HepG2 (cell line): ENCODE measurements at regions not wholly inside any gene's neighbourhood (a gene's known extent, or its start where the extent isn't known, plus 50 kb on each side); places are given as distances from the start of the nearest gene placed in this dataset.
"Not testable (repeated sequence)": the region's sequence is repeated elsewhere in the genome, so short reads cannot be mapped to it uniquely, and the experiment has no call there.

ENCODE experiments used
- ATAC-seq: fragments of 200-7000 bp; cut with Tn5 transposase; 3 replicates; pipeline ENCODE4 v1.9.1; 2020; ENCODE audit warnings: mild to moderate bottlenecking, moderate library complexity
- BruUV-seq: library from RNA; stranded (reverse); fragments of 400-500 nt; replicated peaks from 2 replicates; lab custom pipeline; 2021; lab: Mats Ljungman, UMichigan
- CTCF ChIA-PET: fragments of 300-600 bp; formaldehyde crosslinking; extraction: SDS; loops from one replicate; lab custom pipeline; 2021; ENCODE audit warnings: low total read pairs, inconsistent platforms, low intra/inter-chr PET ratio; lab: Yijun Ruan, JAX
- POLR2A ChIA-PET: fragments of 350-600 bp; sonication (Branson Sonifier 250); formaldehyde crosslinking; loops from one replicate; lab custom pipeline; 2020; ENCODE audit warnings: antibody characterized with exemption, inconsistent platforms; lab: Yijun Ruan, JAX
- DNase-seq: peaks from one replicate; pipeline ENCODE4 v3.0.0-alpha.2; 2015; ENCODE audit warnings: low spot score
- FAIRE-seq: peaks from 3 replicates; lab custom pipeline; 2011; peaks lifted over from hg19 to GRCh38; lab: Jason Lieb, UNC
- H2AFZ ChIP-seq: one replicate; pipeline ENCODE4 v1.6.1; 2011; ENCODE audit warnings: low read length, inconsistent platforms
- H3K27ac ChIP-seq: fragments of 300-600 bp; 3 replicates; pipeline ENCODE4 v1.8.0; 2011; ENCODE audit warnings: mixed run types, mild to moderate bottlenecking, mixed read lengths, low read length, inconsistent platforms; ENCODE audit not compliant: insufficient read depth; ENCODE audit errors: extremely low read length
- H3K27me3 ChIP-seq, 2 experiments: fragments of 200-600 bp in 1 of 2; 2 replicates in 1 of 2; 3 replicates in 1 of 2; pipeline versions ENCODE4 v1.6.0 to v1.8.0; 2011; ENCODE audit warnings: low read length in 2 of 2, mild to moderate bottlenecking in 2 of 2, moderate library complexity in 2 of 2, inconsistent platforms in 1 of 2; ENCODE audit not compliant: insufficient read depth in 2 of 2, control insufficient read depth in 1 of 2
- H3K36me3 ChIP-seq, 2 experiments: fragments of 200-600 bp in 1 of 2; replicated peaks in 1 of 2; 2 replicates in 1 of 2; 3 replicates in 1 of 2; pipeline versions ENCODE4 v1.5.1 to v1.8.0; 2011; ENCODE audit warnings: low read length in 2 of 2, inconsistent platforms in 1 of 2; ENCODE audit not compliant: insufficient read depth in 2 of 2, control insufficient read depth in 1 of 2
- H3K4me1 ChIP-seq: 2 replicates; pipeline ENCODE4 v1.5.1; 2012; ENCODE audit warnings: low read length, inconsistent platforms; ENCODE audit not compliant: insufficient read depth
- H3K4me2 ChIP-seq: 2 replicates; pipeline ENCODE4 v1.6.0; 2011; ENCODE audit warnings: low read depth, low read length, inconsistent platforms
- H3K4me3 ChIP-seq, 3 experiments: fragments of 200-600 bp in 1 of 3; sonication (generic), shearing (Covaris generic) in 1 of 3; replicated peaks in 1 of 3; 2 replicates each; pipeline ENCODE4 v1.5.1; 2011 to 2016; ENCODE audit warnings: low read length in 3 of 3, inconsistent platforms in 2 of 3, low read depth in 2 of 3, mild to moderate bottlenecking in 2 of 3, control low read depth in 1 of 3, mixed read lengths in 1 of 3; ENCODE audit not compliant: insufficient read depth in 1 of 3
- H3K79me2 ChIP-seq: one replicate; pipeline ENCODE4 v1.6.1; 2011; ENCODE audit warnings: low read length, inconsistent platforms; ENCODE audit not compliant: insufficient read depth
- H3K9ac ChIP-seq: 2 replicates; pipeline ENCODE4 v1.6.0; 2011; ENCODE audit warnings: mild to moderate bottlenecking, low read depth, low read length, inconsistent platforms; ENCODE audit not compliant: insufficient read depth
- H3K9me3 ChIP-seq: 2 replicates; pipeline ENCODE4 v1.5.1; 2012; ENCODE audit warnings: mild to moderate bottlenecking, low read length
- H4K20me1 ChIP-seq: 2 replicates; pipeline ENCODE4 v1.6.0; 2011; ENCODE audit warnings: inconsistent platforms, mild to moderate bottlenecking, low read length, moderate library complexity; ENCODE audit not compliant: insufficient read depth
- BHLHE40 ChIP-seq: IDR thresholded peaks from 2 replicates; pipeline ENCODE4 v1.6.1; 2011; ENCODE audit warnings: low read length, improper control_type of control experiment
- TSC22D2 ChIP-seq: sonication (generic); formaldehyde crosslinking; IDR thresholded peaks from 2 replicates; pipeline ENCODE4 v1.5.1; 2020; ENCODE audit warnings: missing genetic modification reagents, mild to moderate bottlenecking, borderline replicate concordance
- XRCC5 ChIP-seq: fragments of 200-400 bp; formaldehyde crosslinking; optimal IDR thresholded peaks from 2 replicates; pipeline ENCODE3; 2017; ENCODE audit warnings: mild to moderate bottlenecking, low read length
- WGBS: methylation state at CpG from one replicate; pipeline ENCODE4 v1.1.6; 2017; ENCODE audit warnings: low lambda C conversion rate; 5-methylcytosine and 5-hydroxymethylcytosine counted together
- in situ Hi-C: cut with HindIII; loops from 2 replicates; pipeline ENCODE4 v1.10.0; 2017; ENCODE audit warnings: low pct_unique_long_range_greater_than_20kb; ENCODE audit not compliant: extremely low pct_ligation_motif_present
- intact Hi-C: fragments of 100-400 bp; cut with micrococcal nuclease; formaldehyde crosslinking; loops from one replicate; pipeline ENCODE4 v1.10.0; 2022; ENCODE audit not compliant: unreplicated experiment
- TF ChIP-seq, protein P1 (sequence below): sonication (generic); formaldehyde crosslinking; IDR thresholded peaks from 2 replicates; pipeline ENCODE4 v1.4.0; 2020; ENCODE audit warnings: missing genetic modification reagents

DNA sequence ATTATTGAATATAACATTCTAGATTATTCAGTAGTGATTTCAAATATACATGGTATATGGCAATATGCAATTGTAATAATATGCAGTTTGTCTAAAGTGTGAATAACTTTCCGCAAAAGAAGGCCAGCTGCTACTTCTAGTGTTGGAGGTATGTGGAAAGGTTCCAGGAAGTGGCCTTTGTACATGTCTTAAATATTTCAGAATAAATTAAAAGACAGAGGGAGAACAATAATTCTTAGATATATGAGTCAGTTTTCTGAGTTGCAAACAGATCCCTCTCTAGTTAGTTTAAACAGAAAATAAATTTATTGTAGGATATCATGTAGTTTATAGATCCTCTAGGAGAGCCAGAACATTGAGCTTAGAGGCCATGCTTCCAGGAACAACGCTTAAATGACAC lies 210.8 kb upstream of the ELL2 start (continued):
- TF ChIP-seq, protein P1, sequence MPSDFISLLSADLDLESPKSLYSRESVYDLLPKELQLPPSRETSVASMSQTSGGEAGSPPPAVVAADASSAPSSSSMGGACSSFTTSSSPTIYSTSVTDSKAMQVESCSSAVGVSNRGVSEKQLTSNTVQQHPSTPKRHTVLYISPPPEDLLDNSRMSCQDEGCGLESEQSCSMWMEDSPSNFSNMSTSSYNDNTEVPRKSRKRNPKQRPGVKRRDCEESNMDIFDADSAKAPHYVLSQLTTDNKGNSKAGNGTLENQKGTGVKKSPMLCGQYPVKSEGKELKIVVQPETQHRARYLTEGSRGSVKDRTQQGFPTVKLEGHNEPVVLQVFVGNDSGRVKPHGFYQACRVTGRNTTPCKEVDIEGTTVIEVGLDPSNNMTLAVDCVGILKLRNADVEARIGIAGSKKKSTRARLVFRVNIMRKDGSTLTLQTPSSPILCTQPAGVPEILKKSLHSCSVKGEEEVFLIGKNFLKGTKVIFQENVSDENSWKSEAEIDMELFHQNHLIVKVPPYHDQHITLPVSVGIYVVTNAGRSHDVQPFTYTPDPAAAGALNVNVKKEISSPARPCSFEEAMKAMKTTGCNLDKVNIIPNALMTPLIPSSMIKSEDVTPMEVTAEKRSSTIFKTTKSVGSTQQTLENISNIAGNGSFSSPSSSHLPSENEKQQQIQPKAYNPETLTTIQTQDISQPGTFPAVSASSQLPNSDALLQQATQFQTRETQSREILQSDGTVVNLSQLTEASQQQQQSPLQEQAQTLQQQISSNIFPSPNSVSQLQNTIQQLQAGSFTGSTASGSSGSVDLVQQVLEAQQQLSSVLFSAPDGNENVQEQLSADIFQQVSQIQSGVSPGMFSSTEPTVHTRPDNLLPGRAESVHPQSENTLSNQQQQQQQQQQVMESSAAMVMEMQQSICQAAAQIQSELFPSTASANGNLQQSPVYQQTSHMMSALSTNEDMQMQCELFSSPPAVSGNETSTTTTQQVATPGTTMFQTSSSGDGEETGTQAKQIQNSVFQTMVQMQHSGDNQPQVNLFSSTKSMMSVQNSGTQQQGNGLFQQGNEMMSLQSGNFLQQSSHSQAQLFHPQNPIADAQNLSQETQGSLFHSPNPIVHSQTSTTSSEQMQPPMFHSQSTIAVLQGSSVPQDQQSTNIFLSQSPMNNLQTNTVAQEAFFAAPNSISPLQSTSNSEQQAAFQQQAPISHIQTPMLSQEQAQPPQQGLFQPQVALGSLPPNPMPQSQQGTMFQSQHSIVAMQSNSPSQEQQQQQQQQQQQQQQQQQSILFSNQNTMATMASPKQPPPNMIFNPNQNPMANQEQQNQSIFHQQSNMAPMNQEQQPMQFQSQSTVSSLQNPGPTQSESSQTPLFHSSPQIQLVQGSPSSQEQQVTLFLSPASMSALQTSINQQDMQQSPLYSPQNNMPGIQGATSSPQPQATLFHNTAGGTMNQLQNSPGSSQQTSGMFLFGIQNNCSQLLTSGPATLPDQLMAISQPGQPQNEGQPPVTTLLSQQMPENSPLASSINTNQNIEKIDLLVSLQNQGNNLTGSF (CRISPR knock-in tag), result no peak
- no peak for TF ChIP-seq TSC22D2 (CRISPR knock-in tag)
- no peak for TF ChIP-seq BHLHE40
- TF ChIP-seq XRCC5, result no peak
- TF ChIP-seq, all 625 proteins: peak for 0

DNA sequence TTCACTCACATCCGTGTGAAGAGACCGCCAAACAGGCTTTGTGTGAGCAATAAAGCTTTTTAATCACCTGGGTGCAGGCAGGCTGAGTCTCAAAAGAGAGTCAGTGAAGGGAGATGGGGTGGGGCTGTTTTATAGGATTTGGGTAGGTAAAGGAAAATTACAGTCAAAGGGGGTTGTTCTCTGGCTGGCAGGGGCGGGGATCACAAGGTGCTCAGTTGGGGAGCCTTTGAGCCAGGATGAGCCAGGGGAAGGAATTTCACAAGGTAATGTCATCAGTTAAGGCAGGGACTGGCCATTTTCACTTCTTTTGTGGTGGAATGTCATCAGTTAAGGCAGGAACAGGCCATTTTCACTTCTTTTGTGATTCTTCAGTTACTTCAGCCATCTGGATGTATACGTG lies 210.3 kb upstream of the ELL2 start:
- H2AFZ ChIP-seq, intact Hi-C loops, POLR2A ChIA-PET, BruUV-seq, DNase-seq, H3K36me3 ChIP-seq, CTCF ChIA-PET, H3K27me3 ChIP-seq, ATAC-seq, FAIRE-seq, H3K27ac ChIP-seq, H3K9ac ChIP-seq, H3K4me3 ChIP-seq, H3K79me2 ChIP-seq, H3K4me2 ChIP-seq, H3K9me3 ChIP-seq, in situ Hi-C loops, H4K20me1 ChIP-seq: not testable (repeated sequence)
- H3K4me1 ChIP-seq, result peaks cover 15% of the 10 kb centered on the region
- WGBS, result 97% methylated on average over 4 of the region's 4 CpGs

DNA sequence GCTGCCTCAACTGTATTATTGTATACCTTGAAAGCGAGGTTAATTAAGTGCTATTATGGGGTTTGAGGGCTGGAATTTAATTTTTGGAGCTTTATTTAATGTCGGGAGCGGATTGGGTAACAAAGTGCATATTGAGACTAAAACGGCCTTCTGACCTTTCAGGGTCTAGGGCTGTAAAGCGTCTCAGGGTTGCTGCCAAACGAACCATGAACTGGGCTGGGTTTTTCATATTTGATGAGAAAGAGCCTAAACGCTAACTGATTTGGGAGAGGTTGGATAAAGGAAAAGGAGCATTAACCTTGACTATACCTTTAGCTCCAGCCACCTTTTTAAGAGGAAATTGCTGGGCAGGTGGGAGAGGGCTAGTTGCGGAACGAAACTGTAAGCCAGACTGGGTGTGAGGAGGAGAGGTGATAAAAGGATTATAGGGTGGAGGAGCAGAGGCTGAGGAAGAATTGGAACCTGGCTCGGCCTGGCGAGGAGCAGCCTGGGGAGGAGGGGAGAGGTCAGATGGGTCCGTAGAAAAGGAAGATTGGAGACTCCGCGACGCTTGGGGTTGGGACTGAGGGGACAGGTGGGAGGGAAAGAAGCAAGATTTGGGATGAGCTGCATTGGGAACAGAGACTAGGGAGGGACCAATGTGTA lies 209.0 kb upstream of the ELL2 start:
- in situ Hi-C loops, intact Hi-C loops, H4K20me1 ChIP-seq, BruUV-seq, CTCF ChIA-PET, ATAC-seq, H3K4me3 ChIP-seq, H2AFZ ChIP-seq, POLR2A ChIA-PET, FAIRE-seq, H3K79me2 ChIP-seq, DNase-seq, H3K4me2 ChIP-seq, H3K36me3 ChIP-seq, H3K9me3 ChIP-seq, H3K9ac ChIP-seq, H3K27me3 ChIP-seq, H3K4me1 ChIP-seq, H3K27ac ChIP-seq: not testable (repeated sequence)
- 92% methylated on average over 15 of the region's 15 CpGs for WGBS

DNA sequence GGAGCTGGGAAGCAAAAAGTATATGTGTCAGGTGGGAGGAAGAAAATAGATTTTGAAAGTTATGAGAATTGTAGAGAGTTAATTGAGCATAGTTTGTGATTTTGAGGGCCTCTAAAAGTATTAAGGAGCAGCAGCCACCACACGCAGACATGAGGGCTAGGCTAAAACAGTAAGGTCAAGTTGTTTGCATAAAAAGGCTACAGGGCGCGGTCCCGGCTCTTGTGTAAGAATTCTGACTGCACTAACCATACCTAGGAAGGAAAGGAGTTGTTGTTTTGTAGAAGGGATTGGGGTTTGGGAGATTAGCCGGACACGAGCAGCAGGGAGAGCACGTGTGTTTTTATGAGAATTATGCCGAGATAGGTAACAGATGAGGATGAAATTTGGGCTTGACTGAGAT lies 207.2 kb upstream of the ELL2 start:
- ATAC-seq, H4K20me1 ChIP-seq, BruUV-seq, FAIRE-seq, H2AFZ ChIP-seq, H3K9me3 ChIP-seq, POLR2A ChIA-PET, H3K27me3 ChIP-seq, DNase-seq, H3K4me2 ChIP-seq, H3K4me1 ChIP-seq, H3K79me2 ChIP-seq, H3K27ac ChIP-seq, in situ Hi-C loops, H3K9ac ChIP-seq, CTCF ChIA-PET, intact Hi-C loops, H3K4me3 ChIP-seq, H3K36me3 ChIP-seq: not testable (repeated sequence)
- WGBS, result 96% methylated on average over 8 of the region's 8 CpGs
